Endodermal cell (in vitro differentiated cells): ENCODE measurements at regions not wholly inside any gene's neighbourhood (a gene's known extent, or its start where the extent isn't known, plus 50 kb on each side); places are given as distances from the start of the nearest gene placed in this dataset.

Source experiments
- DNase-seq: peaks from one replicate; pipeline ENCODE4 v3.0.0-alpha.2; 2017
- H3K27ac ChIP-seq: 2 replicates; pipeline ENCODE4 v1.5.1; 2013; ENCODE audit warnings: mild to moderate bottlenecking, low read depth, low read length, moderate library complexity
- H3K27me3 ChIP-seq: 2 replicates; pipeline ENCODE4 v1.6.1; 2013; ENCODE audit warnings: mild to moderate bottlenecking, low read length, moderate library complexity; ENCODE audit not compliant: insufficient read depth, control insufficient read depth, poor library complexity, severe bottlenecking
- H3K36me3 ChIP-seq: 2 replicates; pipeline ENCODE4 v1.7.0; 2013; ENCODE audit warnings: mild to moderate bottlenecking, low read length, moderate library complexity; ENCODE audit not compliant: control insufficient read depth, insufficient read depth
- H3K4me1 ChIP-seq: one replicate; pipeline ENCODE4 v1.7.0; 2013; ENCODE audit warnings: low read length; ENCODE audit not compliant: control insufficient read depth, insufficient read depth
- H3K4me3 ChIP-seq: 2 replicates; pipeline ENCODE4 v1.5.1; 2013; ENCODE audit warnings: mild to moderate bottlenecking, low read length, moderate library complexity
- H3K9ac ChIP-seq: 2 replicates; pipeline ENCODE4 v1.6.1; 2013; ENCODE audit warnings: mild to moderate bottlenecking, low read length, moderate library complexity; ENCODE audit not compliant: poor library complexity, severe bottlenecking; ENCODE audit errors: extremely low read depth
- H3K9me3 ChIP-seq: 2 replicates; pipeline ENCODE4 v1.6.1; 2013; ENCODE audit warnings: mild to moderate bottlenecking, low read length, moderate library complexity; ENCODE audit not compliant: control insufficient read depth
- H3K27ac Mint-ChIP-seq: 2 replicates; pipeline ENCODE4 v1.8.0; 2020; ENCODE audit warnings: mixed read lengths
- H3K27me3 Mint-ChIP-seq: 2 replicates; pipeline ENCODE4 v1.8.0; 2021; ENCODE audit warnings: mild to moderate bottlenecking, mixed read lengths; ENCODE audit not compliant: insufficient read depth
- H3K36me3 Mint-ChIP-seq: 2 replicates; pipeline ENCODE4 v1.8.0; 2020; ENCODE audit warnings: low read depth, mixed read lengths
- H3K4me1 Mint-ChIP-seq: 2 replicates; pipeline ENCODE4 v1.8.0; 2020; ENCODE audit warnings: mixed read lengths
- H3K4me3 Mint-ChIP-seq: 2 replicates; pipeline ENCODE4 v1.8.0; 2020; ENCODE audit warnings: mild to moderate bottlenecking, moderate library complexity, mixed read lengths
- H3K9me3 Mint-ChIP-seq: 2 replicates; pipeline ENCODE4 v1.8.0; 2020; ENCODE audit warnings: mild to moderate bottlenecking, mixed read lengths
- CTCF ChIP-seq: fragments of 200-600 bp; sonication (generic); conservative IDR thresholded peaks from 2 replicates; pipeline ENCODE4 v1.5.0; 2021; ENCODE audit warnings: antibody characterized with exemption, mild to moderate bottlenecking
- WGBS, 2 experiments: methylation state at CpG; one replicate each; pipeline versions ENCODE4 v1.1.5 to v1.1.7; 2013; ENCODE audit warnings: missing lambda C conversion rate in 2 of 2, mixed read lengths in 1 of 2; ENCODE audit not compliant: insufficient coverage in 1 of 2, insufficient read length in 1 of 2; 5-methylcytosine and 5-hydroxymethylcytosine counted together

- no peaks in the 10 kb centered on the region for H3K36me3 Mint-ChIP-seq
- peaks cover 2% of the 10 kb centered on the region for H3K4me1 Mint-ChIP-seq
- DNase-seq = no peak
- Histone ChIP-seq H3K4me3 (no peak overlapping the region), H3K9me3 (no peaks in the 10 kb centered on the region), H3K4me1 (no peaks in the 10 kb centered on the region), H3K27ac (no peak overlapping the region), H3K36me3 (no peaks in the 10 kb centered on the region), H3K9ac (no peak overlapping the region), H3K27me3 (no peaks in the 10 kb centered on the region)
- no peak overlapping the region for H3K4me3 Mint-ChIP-seq
- peaks cover 9% of the 10 kb centered on the region for H3K9me3 Mint-ChIP-seq
- no peak for TF ChIP-seq CTCF
- no peak overlapping the region for H3K27ac Mint-ChIP-seq
- peaks cover 2% of the 10 kb centered on the region for H3K27me3 Mint-ChIP-seq
- WGBS, 2 experiments = 85% methylated on average over 10 to 12 of the region's 12 CpGs
These were observed 92.2 kb downstream of the KLF4 start for GRCh38 chr9:107397076-107398044.

DNA sequence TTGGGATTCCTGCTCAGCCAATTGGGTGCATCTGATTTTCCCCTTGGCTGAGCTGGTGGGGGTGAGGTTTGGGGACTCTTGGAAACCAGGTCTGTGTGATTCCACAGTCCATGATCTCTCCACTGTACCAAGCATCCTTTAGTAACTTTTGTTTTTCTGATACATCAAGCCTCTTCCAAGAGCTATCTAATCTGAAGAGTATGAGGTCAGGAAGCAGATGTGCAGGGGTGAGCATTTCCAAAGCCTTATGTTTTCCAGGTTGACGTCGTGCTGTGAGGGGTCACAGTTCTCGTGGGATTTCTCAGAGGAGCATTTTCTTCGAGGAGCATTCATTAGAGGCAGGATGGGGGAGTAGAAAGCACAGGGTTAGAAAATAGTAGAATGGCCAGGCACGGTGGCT lies 95.3 kb downstream of the KLF4 start:
- 91 to 93% methylated on average over 3 to 5 of the region's 5 CpGs for WGBS, 2 experiments
- Histone ChIP-seq H3K4me3 (no peak overlapping the region), H3K4me1 (no peaks in the 10 kb centered on the region), H3K9ac (no peak overlapping the region), H3K36me3 (no peaks in the 10 kb centered on the region), H3K27ac (no peak overlapping the region), H3K9me3 (no peaks in the 10 kb centered on the region), H3K27me3 (no peaks in the 10 kb centered on the region)
- H3K27ac Mint-ChIP-seq = no peak overlapping the region
- no peaks in the 10 kb centered on the region for H3K9me3 Mint-ChIP-seq
- H3K36me3 Mint-ChIP-seq = no peaks in the 10 kb centered on the region
- H3K4me3 Mint-ChIP-seq = no peak overlapping the region
- peaks cover 2% of the 10 kb centered on the region for H3K4me1 Mint-ChIP-seq
- no peak for TF ChIP-seq CTCF
- peaks cover 9% of the 10 kb centered on the region for H3K27me3 Mint-ChIP-seq
- DNase-seq = no peak

DNA sequence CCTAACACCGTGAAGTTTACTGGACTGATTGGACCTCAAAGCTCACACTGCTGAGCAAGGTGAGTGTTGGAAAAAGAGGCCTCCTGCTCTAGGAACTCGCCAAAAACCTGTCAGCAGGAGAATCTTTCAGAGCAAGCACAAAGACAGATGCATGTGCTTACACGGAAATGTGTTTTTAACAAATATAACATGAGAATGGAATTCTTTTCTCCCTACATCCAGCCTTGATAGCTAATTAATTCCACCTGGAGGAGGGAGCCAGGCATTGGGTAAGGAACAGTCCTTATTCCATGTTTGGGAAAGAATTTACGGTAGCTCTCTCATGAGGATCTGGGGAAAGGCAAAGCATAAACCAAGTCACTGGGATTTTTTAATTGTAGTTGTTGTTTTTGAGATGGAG lies 98.8 kb downstream of the KLF4 start:
- no peak overlapping the region for H3K27ac Mint-ChIP-seq
- H3K27me3 Mint-ChIP-seq = peaks cover 9% of the 10 kb centered on the region
- H3K9ac ChIP-seq = no peak overlapping the region
- H3K9me3 ChIP-seq = no peaks in the 10 kb centered on the region
- no peaks in the 10 kb centered on the region for H3K36me3 Mint-ChIP-seq
- H3K27me3 ChIP-seq = no peaks in the 10 kb centered on the region
- no peak overlapping the region for H3K4me3 Mint-ChIP-seq
- H3K4me3 ChIP-seq = no peak overlapping the region
- WGBS, 2 experiments = 88 to 92% methylated on average over 3 to 4 of the region's 4 CpGs
- TF ChIP-seq CTCF = no peak
- no peak overlapping the region for H3K27ac ChIP-seq
- H3K36me3 ChIP-seq = no peaks in the 10 kb centered on the region
- H3K4me1 ChIP-seq = no peaks in the 10 kb centered on the region
- no peaks in the 10 kb centered on the region for H3K9me3 Mint-ChIP-seq
- no peaks in the 10 kb centered on the region for H3K4me1 Mint-ChIP-seq
- no peak for DNase-seq
